ENCODE measurements at regions not wholly inside any gene's neighbourhood (a gene's known extent, or its start where the extent isn't known, plus 50 kb on each side); places are given as distances from the start of the nearest gene placed in this dataset.

DNA sequence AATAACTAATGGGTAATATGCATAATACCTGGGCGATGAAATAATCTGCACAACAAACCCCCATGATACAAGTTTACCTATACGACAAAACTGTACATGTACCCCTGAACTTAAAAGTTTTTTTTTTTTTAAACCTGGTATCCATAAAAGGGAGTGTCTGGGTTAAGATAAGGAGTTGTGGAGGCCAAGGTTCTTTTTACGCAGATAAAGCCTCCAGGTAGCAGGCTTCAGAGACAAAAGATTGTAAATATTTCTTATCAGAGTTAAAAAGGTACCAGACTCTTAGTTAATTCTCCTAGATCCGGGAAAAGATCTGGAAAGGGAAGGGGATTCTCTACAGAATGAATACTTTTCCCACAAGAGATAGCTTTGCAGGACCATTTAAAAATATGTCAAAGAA, 259.4 kb upstream of the SSTR1 start:
- Histone ChIP-seq H3K4me3 (no peak overlapping the region), H3K27me3 (ENCODE audit: low read depth) (no peaks in the 10 kb centered on the region), H3K9me3 (peaks cover 26% of the 10 kb centered on the region), H3K27ac (no peak overlapping the region), H3K36me3 (no peaks in the 10 kb centered on the region), H3K4me1 (no peaks in the 10 kb centered on the region)
- intact Hi-C loops (cut with DNase I): no loop called here
- DNase-seq: no peak
- TF ChIP-seq, protein P1, sequence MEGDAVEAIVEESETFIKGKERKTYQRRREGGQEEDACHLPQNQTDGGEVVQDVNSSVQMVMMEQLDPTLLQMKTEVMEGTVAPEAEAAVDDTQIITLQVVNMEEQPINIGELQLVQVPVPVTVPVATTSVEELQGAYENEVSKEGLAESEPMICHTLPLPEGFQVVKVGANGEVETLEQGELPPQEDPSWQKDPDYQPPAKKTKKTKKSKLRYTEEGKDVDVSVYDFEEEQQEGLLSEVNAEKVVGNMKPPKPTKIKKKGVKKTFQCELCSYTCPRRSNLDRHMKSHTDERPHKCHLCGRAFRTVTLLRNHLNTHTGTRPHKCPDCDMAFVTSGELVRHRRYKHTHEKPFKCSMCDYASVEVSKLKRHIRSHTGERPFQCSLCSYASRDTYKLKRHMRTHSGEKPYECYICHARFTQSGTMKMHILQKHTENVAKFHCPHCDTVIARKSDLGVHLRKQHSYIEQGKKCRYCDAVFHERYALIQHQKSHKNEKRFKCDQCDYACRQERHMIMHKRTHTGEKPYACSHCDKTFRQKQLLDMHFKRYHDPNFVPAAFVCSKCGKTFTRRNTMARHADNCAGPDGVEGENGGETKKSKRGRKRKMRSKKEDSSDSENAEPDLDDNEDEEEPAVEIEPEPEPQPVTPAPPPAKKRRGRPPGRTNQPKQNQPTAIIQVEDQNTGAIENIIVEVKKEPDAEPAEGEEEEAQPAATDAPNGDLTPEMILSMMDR (IDR thresholded peaks at IDR 0.05): no peak
- ATAC-seq: no peak

DNA sequence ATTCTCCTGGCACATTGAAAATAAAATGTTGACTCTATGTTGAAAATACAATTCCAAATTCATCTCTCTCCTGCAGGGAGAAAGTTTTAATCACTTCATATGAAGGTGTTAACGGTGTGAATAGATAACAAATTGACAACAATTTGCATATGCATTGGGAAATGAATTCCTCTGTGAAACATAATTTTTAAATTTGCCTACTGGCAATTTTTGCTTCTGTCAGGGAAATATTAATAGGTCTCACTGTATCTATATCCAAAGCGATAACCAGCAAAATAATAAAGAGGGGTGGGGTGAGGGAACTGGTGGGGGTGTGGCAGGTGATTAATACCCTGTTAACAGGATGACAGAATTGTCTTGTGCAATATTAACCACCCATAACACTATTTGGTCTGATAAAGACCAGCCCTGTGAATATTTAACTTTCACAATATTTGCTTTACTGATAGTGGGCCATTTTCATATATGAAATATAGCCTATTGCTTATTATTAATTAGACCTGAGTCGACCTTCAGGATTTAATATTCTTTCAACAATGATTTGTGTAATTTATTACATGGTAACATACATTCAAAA, 239.0 kb upstream of the SSTR1 start:
- Histone ChIP-seq H3K4me3 (no peak overlapping the region), H3K36me3 (no peaks in the 10 kb centered on the region), H3K9me3 (peaks cover 6% of the 10 kb centered on the region), H3K27ac (no peak overlapping the region), H3K4me1 (no peaks in the 10 kb centered on the region), H3K27me3 (ENCODE audit: low read depth) (no peaks in the 10 kb centered on the region)
- ATAC-seq (no peak), DNase-seq (no peak)
- TF ChIP-seq, protein P1 (IDR thresholded peaks at IDR 0.05): no peak
- intact Hi-C loops (cut with DNase I): no loop called here

DNA sequence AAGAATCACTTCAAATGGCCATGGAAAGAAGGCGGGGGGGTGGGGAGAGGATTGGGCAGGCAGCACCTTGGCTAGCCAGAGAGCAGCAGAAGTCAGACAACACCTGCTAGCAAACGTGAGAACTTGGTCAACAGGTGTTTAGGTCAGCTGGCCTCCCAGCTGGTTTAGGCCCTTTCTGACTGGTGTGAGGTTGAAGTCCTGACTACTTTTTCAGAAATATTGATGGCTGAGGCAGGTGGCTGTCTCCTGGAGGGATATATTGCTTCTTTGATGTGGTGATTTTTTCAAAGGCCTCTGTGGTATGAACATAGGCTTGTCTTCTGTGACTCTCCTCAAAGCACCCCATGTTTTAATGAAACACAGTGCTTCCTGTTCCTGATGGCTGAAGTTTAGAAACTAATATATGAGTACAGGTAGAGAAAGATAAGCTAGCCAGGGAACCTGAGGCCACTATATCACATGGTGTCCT, 238.2 kb upstream of the SSTR1 start:
- H3K36me3 ChIP-seq: no peaks in the 10 kb centered on the region
- no peak for ATAC-seq
- H3K4me1 ChIP-seq: no peaks in the 10 kb centered on the region
- no peaks in the 10 kb centered on the region for H3K27me3 ChIP-seq (ENCODE audit: low read depth)
- H3K9me3 ChIP-seq: peaks cover 6% of the 10 kb centered on the region
- no peak overlapping the region for H3K27ac ChIP-seq
- TF ChIP-seq, protein P1 (IDR thresholded peaks at IDR 0.05): no peak
- no peak for DNase-seq
- H3K4me3 ChIP-seq: no peak overlapping the region
- intact Hi-C loops (cut with DNase I): no loop called here

DNA sequence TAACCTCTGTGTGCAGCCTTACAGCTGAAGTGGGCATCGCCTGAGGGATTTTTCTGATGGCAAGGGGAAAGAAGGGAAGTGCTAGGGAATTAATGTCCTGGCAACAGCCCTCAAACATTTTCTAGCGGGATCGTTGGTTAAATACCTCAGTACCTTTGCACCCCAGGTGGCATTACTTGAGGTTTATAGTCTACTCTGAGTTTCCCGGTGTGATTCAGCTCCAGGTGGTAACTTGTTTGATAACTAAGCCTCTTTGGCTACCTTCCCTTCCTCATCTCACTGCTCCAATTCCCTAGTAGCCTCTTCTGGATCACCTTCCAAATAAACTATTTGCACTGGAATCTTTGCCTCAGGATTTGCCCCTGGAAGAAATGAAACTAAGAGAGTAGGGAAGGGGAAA, 237.0 kb upstream of the SSTR1 start:
- Histone ChIP-seq H3K36me3 (no peaks in the 10 kb centered on the region), H3K4me1 (no peaks in the 10 kb centered on the region), H3K4me3 (no peak overlapping the region), H3K27ac (no peak overlapping the region), H3K27me3 (ENCODE audit: low read depth) (no peaks in the 10 kb centered on the region), H3K9me3 (no peaks in the 10 kb centered on the region)
- intact Hi-C loops (cut with DNase I): no loop called here
- TF ChIP-seq, protein P1 (IDR thresholded peaks at IDR 0.05): no peak
- ATAC-seq: no peak
- no peak for DNase-seq

DNA sequence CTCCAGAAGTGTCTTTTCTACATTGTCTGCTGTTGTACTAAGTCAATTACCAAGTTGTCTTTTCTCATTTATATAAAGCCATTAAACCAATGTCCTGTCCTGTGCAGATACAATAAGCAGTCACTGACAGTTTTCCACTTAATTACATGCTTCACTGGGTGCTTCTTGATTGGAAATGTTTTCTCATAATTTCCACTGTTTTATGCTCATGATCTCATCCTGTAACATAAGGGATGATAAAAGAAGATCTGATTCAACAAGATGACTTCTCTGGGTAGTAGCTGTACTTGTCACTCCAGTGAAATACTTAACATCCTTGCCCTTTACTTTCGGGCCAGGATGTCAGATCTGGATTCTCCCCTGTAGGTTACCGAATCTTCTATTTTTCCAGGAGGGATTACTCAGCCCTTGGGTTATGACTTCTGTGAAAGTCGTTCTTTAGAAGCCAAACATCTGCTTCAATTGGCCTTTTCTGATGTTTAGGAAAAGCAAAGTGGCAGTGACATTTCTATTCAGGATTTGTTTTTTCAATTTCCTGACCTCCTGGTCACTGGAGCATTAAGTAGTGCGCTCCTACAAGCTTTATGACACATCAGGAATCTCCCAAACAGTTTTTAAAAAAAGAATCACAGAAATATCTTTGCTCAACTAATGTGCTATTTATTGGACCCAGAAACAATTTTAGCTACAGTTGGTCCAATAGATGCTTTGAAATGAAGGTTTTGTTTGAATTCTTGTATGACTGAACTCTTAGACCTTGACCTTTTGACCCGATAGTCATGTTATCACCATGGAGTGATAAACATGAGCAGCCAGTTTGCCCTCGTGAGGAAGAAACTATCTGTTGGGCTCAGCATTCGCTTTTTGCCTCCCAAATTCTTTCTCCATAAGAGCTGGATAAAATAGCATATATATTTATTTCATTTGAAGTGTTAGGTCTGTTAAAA, 234.5 kb upstream of the SSTR1 start:
- Histone ChIP-seq H3K4me3 (no peak overlapping the region), H3K36me3 (no peaks in the 10 kb centered on the region), H3K9me3 (no peaks in the 10 kb centered on the region), H3K4me1 (no peaks in the 10 kb centered on the region), H3K27ac (no peak overlapping the region), H3K27me3 (ENCODE audit: low read depth) (no peaks in the 10 kb centered on the region)
- no peak for ATAC-seq
- intact Hi-C loops (cut with DNase I): no loop called here
- TF ChIP-seq, protein P1 (IDR thresholded peaks at IDR 0.05): no peak
- no peak for DNase-seq

Measured in lower lobe of right lung (tissue), 2 donors.